Astrocyte (in vitro differentiated cells and primary cell): ENCODE measurements at regions not wholly inside any gene's neighbourhood (a gene's known extent, or its start where the extent isn't known, plus 50 kb on each side); places are given as distances from the start of the nearest gene placed in this dataset.

Experiments
- DNase-seq: peaks from one replicate; pipeline ENCODE4 v3.0.0-alpha.2; 2010; ENCODE audit warnings: low read depth
- FAIRE-seq: peaks from 2 replicates; lab custom pipeline; 2011; peaks lifted over from hg19 to GRCh38; lab: Jason Lieb, UNC
- H2AFZ ChIP-seq: 2 replicates; pipeline ENCODE4 v1.6.0; 2012; ENCODE audit warnings: low read depth, low read length, inconsistent platforms
- H3K27ac ChIP-seq: 2 replicates; pipeline ENCODE4 v1.5.1; 2011; ENCODE audit warnings: low read depth, low read length, inconsistent platforms
- H3K27me3 ChIP-seq: 2 replicates; pipeline ENCODE4 v1.6.0; 2011; ENCODE audit warnings: low read length, inconsistent platforms; ENCODE audit not compliant: insufficient read depth
- H3K36me3 ChIP-seq: 2 replicates; pipeline ENCODE4 v1.5.1; 2011; ENCODE audit warnings: low read length, inconsistent platforms; ENCODE audit not compliant: insufficient read depth
- H3K4me1 ChIP-seq: 2 replicates; pipeline ENCODE4 v1.5.1; 2011; ENCODE audit warnings: low read length, inconsistent platforms; ENCODE audit not compliant: insufficient read depth
- H3K4me2 ChIP-seq: 2 replicates; pipeline ENCODE4 v1.6.0; 2012; ENCODE audit warnings: low read length, inconsistent platforms
- H3K4me3 ChIP-seq: 2 replicates; pipeline ENCODE4 v1.5.1; 2011; ENCODE audit warnings: low read depth, mild to moderate bottlenecking, low read length, inconsistent platforms; ENCODE audit not compliant: insufficient read depth
- H3K79me2 ChIP-seq: 2 replicates; pipeline ENCODE4 v1.6.0; 2012; ENCODE audit warnings: mild to moderate bottlenecking, low read length, inconsistent platforms; ENCODE audit not compliant: insufficient read depth
- H3K9ac ChIP-seq: 2 replicates; pipeline ENCODE4 v1.6.0; 2012; ENCODE audit warnings: mild to moderate bottlenecking, low read length, inconsistent platforms
- H3K9me3 ChIP-seq: 2 replicates; pipeline ENCODE4 v1.5.1; 2012; ENCODE audit warnings: low read depth, mild to moderate bottlenecking, low read length, inconsistent platforms; ENCODE audit not compliant: insufficient read depth
- H4K20me1 ChIP-seq: 2 replicates; pipeline ENCODE4 v1.6.0; 2012; ENCODE audit warnings: low read length, inconsistent platforms; ENCODE audit not compliant: insufficient read depth
- H3K27ac Mint-ChIP-seq: one replicate; pipeline ENCODE4 v1.8.0; 2021; ENCODE audit warnings: mild to moderate bottlenecking, mixed read lengths; ENCODE audit not compliant: unreplicated experiment
- H3K27me3 Mint-ChIP-seq: one replicate; pipeline ENCODE4 v1.8.0; 2021; ENCODE audit warnings: low read depth, mixed read lengths; ENCODE audit not compliant: unreplicated experiment
- H3K36me3 Mint-ChIP-seq: one replicate; pipeline ENCODE4 v1.8.0; 2021; ENCODE audit warnings: low read depth, mixed read lengths; ENCODE audit not compliant: unreplicated experiment
- H3K4me1 Mint-ChIP-seq: one replicate; pipeline ENCODE4 v1.8.0; 2021; ENCODE audit warnings: low read depth, mixed read lengths; ENCODE audit not compliant: unreplicated experiment
- H3K4me3 Mint-ChIP-seq: one replicate; pipeline ENCODE4 v1.8.0; 2021; ENCODE audit warnings: mild to moderate bottlenecking, moderate library complexity, mixed read lengths; ENCODE audit not compliant: unreplicated experiment
- H3K9me3 Mint-ChIP-seq: one replicate; pipeline ENCODE4 v1.8.0; 2021; ENCODE audit warnings: mild to moderate bottlenecking, mixed read lengths; ENCODE audit not compliant: unreplicated experiment
- EZH2 ChIP-seq: IDR thresholded peaks from 2 replicates; pipeline ENCODE4 v1.6.1; 2012; ENCODE audit warnings: mild to moderate bottlenecking, low read length, inconsistent platforms; ENCODE audit not compliant: insufficient read depth
- TF ChIP-seq, protein P1 (sequence below): IDR thresholded peaks from 2 replicates; pipeline ENCODE4 v1.5.1; 2011; ENCODE audit warnings: low read depth, mild to moderate bottlenecking, inconsistent platforms, low read length, moderate library complexity; ENCODE audit not compliant: insufficient read depth

DNA sequence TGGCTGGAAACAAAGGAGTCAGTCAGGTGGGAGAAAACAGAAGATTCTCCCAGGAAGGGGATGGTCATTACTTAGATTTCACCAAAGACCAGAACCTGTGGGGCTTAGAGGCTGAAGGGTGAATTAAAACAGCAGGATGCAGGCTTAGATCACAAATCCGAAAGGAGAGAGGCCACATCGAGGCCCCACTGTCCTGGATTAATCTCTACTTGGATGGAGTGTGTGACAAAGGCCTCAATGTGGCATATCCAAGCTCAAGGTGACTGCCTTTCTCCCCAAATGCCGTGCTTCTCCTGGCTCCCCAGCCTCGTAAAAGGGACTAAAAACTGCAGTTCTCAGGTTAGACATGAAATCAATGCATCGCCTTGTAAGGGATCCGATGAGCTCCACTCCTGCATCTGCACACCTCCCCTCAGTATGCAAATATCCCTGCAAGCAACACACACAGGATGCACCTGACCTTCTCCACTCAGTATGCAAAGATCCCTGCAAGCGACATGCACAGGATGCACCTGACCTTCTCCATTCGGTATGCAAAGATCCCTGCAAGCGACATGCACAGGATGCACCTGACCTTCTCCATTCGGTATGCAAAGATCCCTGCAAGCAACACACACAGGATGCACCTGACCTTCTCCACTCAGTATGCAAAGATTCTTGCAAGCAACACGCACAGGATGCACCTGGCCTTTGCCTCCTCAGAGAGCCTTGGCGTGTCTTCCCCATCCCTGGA is 447.4 kb downstream of the BRD1 start:
- Histone ChIP-seq H3K27ac (no peak overlapping the region), H3K9ac (no peak overlapping the region), H3K79me2 (no peaks in the 10 kb centered on the region), H3K36me3 (no peaks in the 10 kb centered on the region), H3K27me3 (no peaks in the 10 kb centered on the region), H3K9me3 (peaks cover 19% of the 10 kb centered on the region), H4K20me1 (no peaks in the 10 kb centered on the region), H3K4me1 (no peaks in the 10 kb centered on the region), H2AFZ (no peak overlapping the region), H3K4me2 (no peak overlapping the region), H3K4me3 (no peak overlapping the region)
- Mint-ChIP-seq H3K4me1 (no peaks in the 10 kb centered on the region), H3K27ac (no peak overlapping the region), H3K9me3 (peaks cover 17% of the 10 kb centered on the region), H3K36me3 (no peaks in the 10 kb centered on the region), H3K27me3 (peaks cover 8% of the 10 kb centered on the region), H3K4me3 (no peak overlapping the region)
- TF ChIP-seq, protein P1, sequence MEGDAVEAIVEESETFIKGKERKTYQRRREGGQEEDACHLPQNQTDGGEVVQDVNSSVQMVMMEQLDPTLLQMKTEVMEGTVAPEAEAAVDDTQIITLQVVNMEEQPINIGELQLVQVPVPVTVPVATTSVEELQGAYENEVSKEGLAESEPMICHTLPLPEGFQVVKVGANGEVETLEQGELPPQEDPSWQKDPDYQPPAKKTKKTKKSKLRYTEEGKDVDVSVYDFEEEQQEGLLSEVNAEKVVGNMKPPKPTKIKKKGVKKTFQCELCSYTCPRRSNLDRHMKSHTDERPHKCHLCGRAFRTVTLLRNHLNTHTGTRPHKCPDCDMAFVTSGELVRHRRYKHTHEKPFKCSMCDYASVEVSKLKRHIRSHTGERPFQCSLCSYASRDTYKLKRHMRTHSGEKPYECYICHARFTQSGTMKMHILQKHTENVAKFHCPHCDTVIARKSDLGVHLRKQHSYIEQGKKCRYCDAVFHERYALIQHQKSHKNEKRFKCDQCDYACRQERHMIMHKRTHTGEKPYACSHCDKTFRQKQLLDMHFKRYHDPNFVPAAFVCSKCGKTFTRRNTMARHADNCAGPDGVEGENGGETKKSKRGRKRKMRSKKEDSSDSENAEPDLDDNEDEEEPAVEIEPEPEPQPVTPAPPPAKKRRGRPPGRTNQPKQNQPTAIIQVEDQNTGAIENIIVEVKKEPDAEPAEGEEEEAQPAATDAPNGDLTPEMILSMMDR, result no peak
- no peak for TF ChIP-seq EZH2
- FAIRE-seq (no peak), DNase-seq (no peak)

DNA sequence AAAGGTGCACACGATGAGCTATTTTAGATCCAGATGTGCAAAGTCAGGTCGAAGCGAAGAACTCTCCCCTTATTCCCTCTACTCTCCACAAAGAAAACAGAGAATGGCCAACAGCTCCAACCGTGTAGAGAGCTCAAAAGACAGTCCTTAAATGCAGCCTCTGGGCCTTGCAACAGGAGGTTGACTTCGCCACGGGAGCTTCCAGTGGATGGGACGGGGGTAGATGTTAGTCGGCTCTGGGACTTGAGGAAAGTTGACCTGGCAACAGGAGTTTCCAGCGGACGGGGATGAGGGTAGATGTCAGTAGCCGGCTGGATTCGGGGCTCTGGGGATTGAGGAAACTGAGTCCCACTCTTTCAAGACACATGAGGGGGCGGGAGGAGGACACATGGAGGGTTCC is 450.4 kb downstream of the BRD1 start:
- Histone ChIP-seq H3K36me3 (no peaks in the 10 kb centered on the region), H2AFZ (no peak overlapping the region), H3K4me2 (no peak overlapping the region), H3K9ac (no peak overlapping the region), H3K27me3 (no peaks in the 10 kb centered on the region), H3K27ac (no peak overlapping the region), H3K4me1 (peaks cover 2% of the 10 kb centered on the region), H3K4me3 (no peak overlapping the region), H4K20me1 (no peaks in the 10 kb centered on the region), H3K79me2 (no peaks in the 10 kb centered on the region), H3K9me3 (peaks cover 17% of the 10 kb centered on the region)
- TF ChIP-seq, protein P1, result no peak
- TF ChIP-seq EZH2, result no peak
- no peak overlapping the region for H3K27ac Mint-ChIP-seq
- no peak overlapping the region for H3K4me3 Mint-ChIP-seq
- DNase-seq (no peak), FAIRE-seq (no peak)
- no peaks in the 10 kb centered on the region for H3K4me1 Mint-ChIP-seq
- H3K36me3 Mint-ChIP-seq, result no peaks in the 10 kb centered on the region
- peaks cover 8% of the 10 kb centered on the region for H3K27me3 Mint-ChIP-seq
- H3K9me3 Mint-ChIP-seq, result peaks cover 12% of the 10 kb centered on the region

DNA sequence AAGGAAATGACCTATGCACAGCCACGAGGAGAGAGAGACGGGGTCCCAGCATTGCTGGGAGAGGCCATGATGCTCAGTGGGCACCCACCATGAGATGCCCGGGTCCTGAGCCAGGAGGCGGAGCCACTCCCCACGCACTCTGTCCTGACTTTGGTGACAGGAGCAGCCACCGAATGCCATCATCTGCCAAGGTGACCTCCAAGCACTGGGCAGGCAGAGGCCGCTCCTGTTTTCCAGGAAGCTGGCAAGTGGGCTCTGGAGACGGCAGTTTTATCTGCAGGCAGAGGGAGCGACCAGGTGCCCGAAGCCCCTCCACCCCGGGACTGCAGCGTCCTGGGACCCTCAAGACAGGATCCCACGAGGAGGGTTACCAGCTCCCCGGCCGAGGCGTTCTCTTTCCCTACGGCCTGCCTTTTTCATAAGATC is 453.9 kb downstream of the BRD1 start:
- Mint-ChIP-seq H3K36me3 (no peaks in the 10 kb centered on the region), H3K27me3 (peaks cover 4% of the 10 kb centered on the region), H3K27ac (no peak overlapping the region), H3K4me3 (no peak overlapping the region), H3K9me3 (peaks cover 1% of the 10 kb centered on the region), H3K4me1 (no peaks in the 10 kb centered on the region)
- H3K9me3 ChIP-seq, result peaks cover 7% of the 10 kb centered on the region
- H3K4me1 ChIP-seq, result peaks cover 2% of the 10 kb centered on the region
- H3K79me2 ChIP-seq, result no peaks in the 10 kb centered on the region
- no peaks in the 10 kb centered on the region for H3K27me3 ChIP-seq
- no peaks in the 10 kb centered on the region for H4K20me1 ChIP-seq
- no peaks in the 10 kb centered on the region for H3K36me3 ChIP-seq
- H2AFZ ChIP-seq, result no peak overlapping the region
- H3K9ac ChIP-seq, result no peak overlapping the region
- H3K4me2 ChIP-seq, result no peak overlapping the region
- no peak overlapping the region for H3K4me3 ChIP-seq
- FAIRE-seq, result no peak
- DNase-seq, result no peak
- H3K27ac ChIP-seq, result no peak overlapping the region
- TF ChIP-seq EZH2, result no peak
- TF ChIP-seq, protein P1, result no peak
